HG03135 (cell line): ENCODE measurements at regions not wholly inside any gene's neighbourhood (a gene's known extent, or its start where the extent isn't known, plus 50 kb on each side); places are given as distances from the start of the nearest gene placed in this dataset.
"Not testable (repeated sequence)": the region's sequence is repeated elsewhere in the genome, so short reads cannot be mapped to it uniquely, and the experiment has no call there.

Experiments
- ATAC-seq: cut with Tn5 transposase; IDR thresholded peaks from one replicate; pipeline ENCODE4 v1.9.1; 2021; ENCODE audit warnings: mild to moderate bottlenecking, moderate library complexity; ENCODE audit not compliant: unreplicated experiment

DNA sequence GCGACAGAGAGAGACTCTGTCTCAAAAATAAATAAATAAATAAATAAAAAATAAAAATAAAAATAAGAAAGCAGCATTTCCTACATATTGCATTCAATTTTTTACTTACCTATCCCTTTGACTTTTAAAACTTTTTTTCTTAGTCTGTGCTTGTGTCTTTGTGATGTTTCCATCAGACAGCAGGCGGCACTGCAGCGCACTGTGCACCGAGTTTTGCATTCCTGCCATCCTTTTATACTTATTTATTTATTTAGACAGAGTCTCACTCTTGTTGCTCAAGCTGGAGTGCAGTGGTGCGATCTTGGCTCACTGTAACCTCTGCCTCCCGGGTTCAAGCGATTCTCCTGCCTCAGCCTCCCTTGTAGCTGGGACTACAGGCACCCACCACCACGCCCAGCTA lies 203.9 kb downstream of the SPATA31A1 start:
- ATAC-seq: not testable (repeated sequence)

DNA sequence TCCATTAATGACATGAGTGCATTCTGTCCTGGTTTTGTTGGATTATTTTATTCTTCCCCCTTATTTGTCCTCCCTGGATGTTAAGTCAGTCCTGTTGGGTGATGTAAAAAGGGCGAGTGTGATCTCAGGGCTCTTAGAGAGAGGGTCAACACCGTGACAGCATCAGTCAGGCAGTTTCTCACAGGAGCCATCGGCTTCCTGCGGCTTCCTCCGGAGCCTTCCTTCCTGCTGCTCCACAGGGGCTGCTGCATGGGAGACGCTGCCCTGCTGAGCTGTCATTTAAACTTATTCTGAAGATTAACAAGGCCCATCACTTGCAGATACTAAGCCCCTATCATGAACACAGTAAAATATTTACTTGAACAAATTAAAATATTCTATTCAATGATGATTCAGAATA lies 211.3 kb downstream of the SPATA31A1 start:
- ATAC-seq: not testable (repeated sequence)

DNA sequence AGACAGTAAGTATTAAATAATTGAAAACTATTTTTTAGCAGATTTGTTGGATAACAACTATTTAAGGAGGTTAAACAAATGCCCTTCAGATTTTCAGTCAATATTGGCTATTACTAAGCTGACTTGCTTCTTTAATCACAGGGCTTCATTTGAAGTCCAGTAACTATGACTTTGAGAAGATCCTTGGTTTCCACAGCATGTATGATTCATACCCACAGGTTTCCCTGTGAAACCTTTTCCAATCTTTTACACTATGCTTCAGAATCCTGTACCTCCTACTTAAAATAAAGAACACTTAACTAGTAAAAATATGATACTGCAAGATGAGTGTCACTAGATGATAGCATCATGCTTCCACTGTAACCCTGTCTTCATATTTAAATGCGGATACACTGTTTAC lies 211.9 kb downstream of the SPATA31A1 start:
- ATAC-seq: not testable (repeated sequence)

DNA sequence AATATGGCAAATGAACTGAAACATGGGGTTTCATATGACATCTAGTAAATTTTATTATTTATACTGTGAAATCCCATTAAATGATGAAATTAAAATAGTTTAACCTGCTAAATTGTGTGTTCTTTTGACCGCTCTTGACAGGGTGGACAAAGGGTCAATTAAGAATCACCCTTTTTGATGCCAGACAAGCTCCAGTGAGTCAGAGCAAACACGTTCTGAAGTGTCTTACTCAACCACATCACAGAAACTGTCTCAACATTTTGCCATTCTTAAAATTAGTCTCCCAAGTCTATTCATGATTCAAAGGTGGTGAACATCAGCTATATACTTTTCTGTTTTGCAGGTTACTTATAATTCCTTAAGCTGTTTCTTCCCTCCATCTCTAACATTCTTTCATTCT lies 213.4 kb downstream of the SPATA31A1 start:
- ATAC-seq: not testable (repeated sequence)

DNA sequence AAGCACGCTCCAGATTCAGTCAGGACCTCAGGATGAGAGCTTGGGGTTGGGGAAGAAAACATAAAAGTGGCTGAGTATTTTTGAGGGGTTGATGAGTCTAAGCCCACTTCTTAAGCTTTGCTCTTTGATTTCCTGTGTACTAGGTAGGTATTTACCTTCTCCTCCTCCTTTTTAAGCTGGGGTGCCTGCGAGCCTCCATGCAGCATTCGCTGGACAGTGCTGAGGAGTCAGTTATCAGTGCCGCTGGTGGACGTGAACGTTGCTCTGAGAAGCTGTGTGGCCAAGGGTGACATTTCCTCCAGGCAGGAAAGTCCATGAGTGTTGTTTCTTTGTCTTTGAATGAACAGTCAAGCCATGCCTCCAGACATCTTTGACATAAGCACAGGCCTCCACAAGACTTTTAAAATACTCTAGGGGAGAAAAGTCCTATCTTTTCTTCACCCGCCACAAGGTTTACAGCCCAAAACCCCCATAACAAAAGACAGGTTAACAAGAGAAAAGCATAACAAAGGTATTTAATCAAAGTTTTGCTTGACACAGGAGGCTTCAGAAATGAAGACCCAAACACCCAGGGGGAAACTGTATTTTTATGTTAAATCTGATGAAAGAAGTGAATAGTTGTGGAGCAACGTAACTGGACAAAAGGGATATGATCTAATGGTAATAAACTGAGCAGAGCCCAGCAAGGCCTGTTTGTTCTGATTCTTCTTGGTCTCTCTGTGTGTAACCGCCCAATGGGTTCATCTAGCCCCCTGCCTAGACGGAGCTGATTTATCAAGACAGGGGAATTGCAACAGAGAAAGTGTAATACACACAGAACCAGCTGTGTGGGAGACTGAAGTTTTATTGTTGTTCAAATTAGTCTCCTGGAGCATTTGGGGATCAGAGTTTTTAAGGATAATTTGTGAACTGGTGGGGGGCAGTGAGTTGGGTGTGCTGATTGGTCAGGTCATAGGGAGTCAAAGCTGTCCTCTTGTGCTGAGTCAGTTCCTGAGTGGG lies 217.9 kb downstream of the SPATA31A1 start:
- ATAC-seq: not testable (repeated sequence)

DNA sequence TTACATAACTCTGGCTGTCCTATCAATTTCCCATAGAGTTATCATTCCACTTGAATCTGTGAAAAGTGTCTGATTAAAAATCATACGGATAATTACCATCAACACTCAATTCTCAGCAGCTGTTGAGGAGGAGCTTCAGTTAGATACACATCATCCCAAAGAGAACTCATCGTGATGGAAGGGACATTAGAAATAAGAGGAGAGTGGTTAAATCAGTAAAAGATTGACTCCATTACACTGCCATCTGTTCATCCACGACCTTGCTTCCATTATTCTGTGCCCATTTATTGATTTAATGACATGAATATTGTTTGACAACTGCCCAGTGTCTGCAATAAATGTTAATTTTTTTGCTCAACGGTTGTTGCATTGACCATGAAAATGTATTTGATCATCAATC lies 223.5 kb downstream of the SPATA31A1 start:
- not testable (repeated sequence) for ATAC-seq

DNA sequence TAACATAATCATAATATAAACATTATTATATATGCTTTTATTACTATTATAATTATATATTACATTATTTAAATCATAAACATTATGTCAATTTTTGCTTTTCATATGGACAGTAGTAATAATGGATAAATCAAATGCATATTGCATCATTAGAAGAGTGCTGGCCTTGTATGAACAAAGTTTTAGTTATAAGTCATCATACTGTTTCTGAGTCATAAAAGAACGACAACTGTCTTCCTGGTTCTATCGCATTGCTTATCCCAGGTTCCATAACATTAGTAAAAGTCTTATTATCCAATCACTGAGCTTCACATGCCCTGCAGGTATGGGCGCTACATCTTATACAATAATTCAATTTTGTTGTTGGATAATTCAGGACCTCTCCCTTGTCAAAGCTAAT lies 225.8 kb downstream of the SPATA31A1 start:
- not testable (repeated sequence) for ATAC-seq

DNA sequence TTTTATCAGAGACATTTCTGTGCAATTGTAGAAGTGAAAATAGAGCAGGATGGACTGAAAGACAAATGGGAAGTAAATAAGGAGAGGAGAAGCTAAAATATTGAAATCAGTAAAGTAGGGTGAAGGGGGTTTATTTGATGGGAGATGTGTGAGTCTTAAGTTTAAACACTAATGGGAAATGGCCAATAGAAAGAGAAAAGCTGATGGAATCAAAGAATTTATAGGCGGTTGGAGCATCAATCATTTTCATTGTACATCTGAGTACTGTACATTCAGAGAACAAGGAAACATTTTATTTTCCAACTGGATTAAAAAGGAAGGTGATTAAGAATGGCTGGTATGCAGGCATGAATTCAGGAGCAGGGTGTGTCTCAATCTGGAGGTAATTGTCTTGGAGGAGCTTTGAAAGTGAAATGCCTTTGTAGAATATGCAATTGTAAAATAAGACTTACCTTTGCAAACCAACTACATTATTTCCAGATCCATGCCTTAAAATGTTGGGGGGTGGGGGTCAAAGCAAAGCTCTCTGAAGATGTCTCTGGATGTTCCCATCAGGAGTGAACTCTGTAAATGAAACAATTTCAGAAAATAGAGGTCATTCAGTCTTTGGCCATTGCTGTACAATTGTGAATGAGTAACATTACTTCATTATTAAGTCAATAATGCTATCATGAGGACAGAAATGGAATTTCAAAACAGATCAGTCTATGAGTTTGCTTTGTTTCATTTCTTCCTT lies 227.4 kb downstream of the SPATA31A1 start:
- not testable (repeated sequence) for ATAC-seq

DNA sequence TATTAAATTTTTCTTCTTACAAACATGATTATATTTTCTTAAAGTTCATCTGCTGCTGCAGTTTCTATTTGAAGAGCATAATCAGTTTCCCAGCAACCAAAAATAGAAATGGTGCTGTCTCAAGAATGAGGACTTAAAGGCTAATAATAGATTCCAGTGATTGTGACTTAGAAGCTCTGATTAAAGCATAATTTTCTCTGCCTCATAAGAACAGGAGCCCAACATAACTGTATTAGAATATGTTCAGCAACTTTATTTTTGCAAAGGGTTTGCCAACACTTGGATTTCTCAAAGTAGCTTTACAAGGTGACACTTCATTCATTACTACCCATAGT lies 227.9 kb downstream of the SPATA31A1 start:
- not testable (repeated sequence) for ATAC-seq

DNA sequence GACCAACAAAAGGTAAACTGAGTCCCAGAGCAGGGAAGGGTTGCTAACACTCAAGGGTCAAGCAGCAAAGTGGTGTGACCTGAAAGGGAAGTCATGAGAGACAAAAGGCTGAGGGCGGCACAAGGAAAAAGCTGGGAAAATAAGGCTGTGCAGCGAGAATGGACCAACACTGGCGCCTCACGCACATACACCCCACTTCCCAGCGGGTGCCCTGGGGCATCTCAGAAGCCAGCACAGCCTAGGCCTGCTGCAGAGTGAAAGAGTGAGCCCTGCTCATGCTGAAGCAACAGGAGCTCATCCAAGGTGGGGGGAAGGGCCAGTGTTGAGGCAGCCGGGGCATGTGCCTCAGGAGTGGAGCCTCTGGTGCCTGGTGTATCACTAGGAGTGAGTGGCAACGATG lies 229.8 kb downstream of the SPATA31A1 start:
- not testable (repeated sequence) for ATAC-seq

DNA sequence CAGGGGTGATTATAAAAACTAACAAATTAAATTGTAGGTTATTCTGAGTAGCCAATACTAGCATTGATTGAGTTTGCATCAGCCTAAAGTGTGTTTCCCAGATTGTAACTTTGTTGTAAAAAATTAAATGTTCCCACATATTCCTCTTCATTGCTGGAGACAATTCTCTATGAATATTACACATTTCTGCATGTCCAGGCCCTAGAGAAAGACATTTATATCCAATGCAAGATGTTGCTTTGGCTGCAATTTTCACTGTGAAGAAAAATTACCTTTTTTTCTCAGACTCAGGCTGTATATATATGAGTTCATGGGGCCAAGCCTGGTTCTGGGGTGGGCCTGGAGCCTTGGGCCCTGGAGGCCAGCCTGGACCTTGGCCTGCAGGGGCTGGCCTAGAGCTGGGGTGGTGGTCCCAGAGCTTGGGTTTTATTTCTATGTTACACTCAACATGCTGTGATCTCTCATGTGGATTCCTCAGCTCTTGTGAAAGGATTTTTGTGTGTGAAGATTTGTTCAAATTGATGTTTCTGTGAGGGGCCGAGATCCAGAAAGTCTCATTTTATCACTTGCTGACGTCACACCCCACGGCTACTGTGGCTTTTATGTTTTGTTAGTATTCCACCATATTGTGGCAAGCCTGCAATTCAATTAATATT lies 232.5 kb downstream of the SPATA31A1 start:
- no peak for ATAC-seq

DNA sequence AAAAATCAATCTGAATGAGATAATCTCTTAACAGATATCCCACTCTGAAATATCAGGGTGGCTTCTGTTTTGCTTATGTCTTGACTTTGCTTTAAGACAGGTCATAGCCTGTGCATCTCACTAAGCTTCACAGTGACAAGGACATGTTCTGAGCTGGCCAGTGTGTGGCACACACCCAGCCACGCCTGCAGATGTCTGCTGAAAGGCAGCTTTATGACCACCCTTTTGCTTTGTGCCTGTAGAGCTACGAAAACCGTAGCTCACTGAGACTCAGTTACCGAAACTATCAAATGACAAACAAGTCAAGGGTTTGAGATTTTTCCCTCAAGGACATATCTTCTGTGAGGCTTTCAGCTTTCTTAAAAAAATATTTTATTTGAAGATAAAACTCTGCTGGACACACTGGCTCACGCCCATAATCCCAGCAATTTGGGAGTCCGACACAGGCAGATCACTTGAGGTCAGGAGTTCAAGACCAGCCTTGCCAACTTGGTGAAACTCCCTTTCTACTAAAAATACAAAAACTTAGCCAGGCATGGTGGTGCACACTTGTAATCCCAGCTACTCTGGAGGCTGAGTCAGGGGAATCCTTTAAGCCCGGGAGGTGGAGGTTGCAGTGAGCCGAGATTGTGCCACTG lies 233.2 kb downstream of the SPATA31A1 start:
- no peak for ATAC-seq

DNA sequence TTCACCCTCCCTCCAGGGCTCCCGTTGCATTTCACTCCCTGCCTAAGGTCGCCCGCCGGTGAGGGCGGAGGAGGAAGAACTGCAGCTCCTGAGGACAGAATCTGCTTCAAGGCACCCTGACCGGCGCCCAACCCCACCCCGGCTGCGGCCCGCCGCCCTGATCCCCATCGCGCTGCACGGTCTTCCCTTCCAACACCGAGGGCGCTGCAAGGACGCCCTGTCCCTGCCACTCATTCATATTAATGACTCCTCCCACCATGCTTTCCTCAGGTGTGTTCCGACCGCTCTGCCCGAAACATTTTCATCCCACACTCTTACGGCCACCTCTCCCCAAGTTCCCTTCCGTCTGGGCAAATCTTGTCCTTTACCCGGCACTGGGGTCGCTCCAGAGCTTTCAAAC lies 248.6 kb downstream of the SPATA31A1 start:
- not testable (repeated sequence) for ATAC-seq

DNA sequence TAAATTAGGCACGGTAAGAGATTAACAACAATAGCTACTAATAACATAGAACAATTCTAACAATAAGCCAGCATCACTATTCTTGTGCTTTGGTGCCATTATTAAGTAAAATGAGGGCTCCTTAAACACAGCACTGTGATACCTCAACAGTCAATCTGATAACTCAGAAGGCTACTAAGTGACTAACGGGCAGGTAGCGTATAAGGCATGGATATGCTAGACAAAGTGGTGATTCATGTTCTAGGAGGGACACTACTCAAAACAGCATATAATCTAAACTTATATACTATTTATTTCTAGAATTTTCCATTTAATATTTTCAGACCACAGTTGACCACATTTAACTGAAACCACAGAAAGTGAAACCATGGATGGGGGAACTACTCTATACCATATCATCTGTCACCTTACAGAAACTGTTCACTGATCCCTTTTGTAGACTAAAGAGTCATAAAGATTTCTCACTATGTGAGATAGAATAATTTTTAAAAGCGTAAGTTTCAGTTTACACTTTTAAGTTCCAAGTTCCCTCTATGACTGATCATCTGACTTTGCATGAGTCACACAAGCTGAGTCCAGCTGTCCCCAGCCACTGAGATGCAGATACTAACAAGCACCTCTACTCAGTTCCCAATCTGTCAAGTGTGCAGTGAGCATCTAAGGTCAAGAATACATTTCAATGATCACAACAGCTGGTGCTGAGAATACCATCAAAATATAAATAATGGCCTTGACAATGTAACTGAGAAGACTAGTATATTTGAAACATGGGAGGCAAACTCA lies 256.2 kb downstream of the SPATA31A1 start:
- peak; percentile 98 for ATAC-seq

DNA sequence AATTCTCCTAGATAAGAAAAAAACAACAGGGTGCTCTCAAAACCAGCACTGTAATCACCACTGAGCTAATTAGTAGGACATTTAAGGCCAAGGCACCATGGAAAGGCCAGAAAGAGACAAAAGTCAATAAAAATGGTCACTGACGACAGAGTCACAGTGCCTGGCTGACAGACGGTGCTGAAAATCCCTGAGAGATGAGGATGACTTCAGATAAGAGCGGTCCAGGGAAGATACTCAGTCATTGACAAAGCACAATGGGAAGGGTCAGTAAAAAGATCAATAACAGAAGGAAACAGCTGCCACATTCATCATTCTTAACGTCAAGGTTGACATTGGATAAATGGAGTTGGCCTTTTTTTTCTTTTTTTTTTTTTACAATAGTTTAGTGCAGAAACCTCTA lies 261.0 kb downstream of the SPATA31A1 start:
- not testable (repeated sequence) for ATAC-seq

DNA sequence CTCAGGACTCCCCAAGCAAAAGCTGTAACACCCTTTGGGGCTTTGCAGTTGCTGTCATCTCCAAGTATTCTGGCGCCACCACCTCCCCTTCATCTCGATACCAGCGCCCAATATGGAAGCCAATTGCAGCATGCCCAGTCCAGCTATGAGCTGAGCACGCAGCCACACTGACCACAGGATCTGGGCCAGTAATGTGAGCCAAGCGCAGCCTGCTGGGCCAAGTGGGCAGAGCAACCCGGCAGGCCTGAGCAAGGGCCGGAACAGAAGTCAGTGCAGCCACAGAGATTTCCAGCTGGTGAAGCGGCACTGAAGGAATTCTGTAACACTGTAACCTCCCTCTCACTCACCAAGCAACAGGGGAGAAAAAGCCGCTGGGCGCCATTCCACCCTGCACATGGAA lies 268.6 kb downstream of the SPATA31A1 start:
- not testable (repeated sequence) for ATAC-seq

DNA sequence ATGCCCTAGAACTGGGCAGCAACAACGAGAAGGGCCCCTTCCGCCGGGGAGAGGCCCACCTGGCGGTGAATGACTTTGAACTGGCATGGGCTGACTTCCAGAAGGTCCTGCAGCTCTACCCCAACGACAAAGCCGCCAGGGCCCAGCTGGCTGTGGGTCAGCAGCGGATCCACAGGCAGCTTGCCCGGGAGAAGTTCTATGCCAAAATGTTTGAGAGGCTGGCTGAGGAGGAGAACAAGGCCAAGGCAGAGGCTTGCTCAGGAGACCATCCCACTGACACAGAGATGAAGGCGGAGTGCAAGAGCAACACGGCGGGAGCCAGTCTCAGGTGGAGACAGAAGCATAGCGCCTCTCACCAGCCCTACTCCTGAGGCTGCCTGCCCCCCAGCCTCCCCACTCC lies 276.6 kb downstream of the SPATA31A1 start:
- ATAC-seq: not testable (repeated sequence)

DNA sequence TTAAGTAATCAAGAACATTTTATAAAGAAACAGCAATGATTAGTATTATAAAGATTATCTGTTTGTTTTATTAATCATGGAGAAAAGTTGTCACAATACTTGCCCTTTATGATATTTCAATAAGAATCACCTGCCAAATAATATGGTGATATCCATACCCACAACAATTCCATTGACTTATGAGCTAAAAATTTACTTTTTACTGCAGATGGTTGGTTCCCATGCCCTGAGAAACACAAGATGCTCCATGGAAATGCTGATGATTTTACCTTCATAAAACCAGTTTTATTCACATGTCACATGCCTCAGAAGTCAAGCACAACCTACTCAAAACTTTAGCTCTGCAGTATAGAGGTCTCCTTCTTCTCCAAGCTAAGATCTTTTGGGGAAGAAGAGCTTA lies 293.6 kb downstream of the SPATA31A1 start:
- ATAC-seq: not testable (repeated sequence)

DNA sequence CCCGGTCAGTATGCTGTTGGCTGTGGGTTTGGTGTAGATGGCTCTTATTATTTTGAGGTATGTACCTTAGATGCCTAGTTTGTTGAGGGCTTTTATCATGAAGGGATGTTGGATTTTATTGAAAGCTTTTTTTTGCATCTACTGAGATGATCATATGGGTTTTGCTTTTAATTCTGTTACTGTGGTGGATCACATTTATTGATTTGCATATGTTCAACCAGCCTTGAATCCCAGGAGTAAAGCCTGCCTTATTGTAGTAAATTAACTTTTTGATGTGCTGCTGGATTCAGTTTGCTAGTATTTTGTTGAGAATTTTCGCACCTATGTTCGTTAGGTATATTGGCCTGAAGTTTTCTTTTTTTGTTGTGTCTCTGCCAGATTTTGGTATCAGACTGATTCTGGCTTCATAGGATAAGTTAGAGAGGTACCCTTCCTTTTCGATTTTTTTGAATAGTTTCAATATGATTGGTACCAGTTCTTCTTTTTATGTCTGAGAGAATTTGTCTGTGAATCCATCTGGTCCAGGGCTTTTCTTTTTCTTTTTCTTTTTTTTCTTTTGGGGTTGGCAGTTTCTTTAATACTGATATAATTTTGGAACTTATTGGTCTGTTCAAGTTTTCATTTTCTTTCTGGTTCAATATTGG lies 301.6 kb downstream of the SPATA31A1 start:
- peak; percentile 69 for ATAC-seq

DNA sequence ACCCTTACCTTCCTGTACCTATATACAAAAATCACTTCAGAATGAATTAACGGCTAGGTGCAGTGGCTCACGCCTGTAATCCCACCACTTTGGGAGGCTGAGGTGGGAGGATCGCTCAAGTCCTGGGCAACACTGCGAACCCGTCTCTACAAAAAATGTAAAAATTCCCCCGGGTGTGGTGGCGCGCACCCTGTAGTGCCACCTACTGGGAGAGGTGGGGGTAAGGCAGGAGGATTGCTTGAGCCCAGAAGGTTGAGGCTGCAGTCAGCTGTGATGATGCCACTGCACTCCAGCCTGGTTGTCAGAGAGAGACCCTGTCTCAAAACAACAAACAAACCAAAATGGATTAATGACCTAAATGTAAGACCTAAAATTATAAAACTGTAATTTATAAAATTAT lies 307.6 kb downstream of the SPATA31A1 start:
- ATAC-seq: not testable (repeated sequence)
